Activated naive CD4-positive, alpha-beta T cell treated with anti-CD3 and anti-CD28 coated beads, Interleukin-2, amount 50 U/mL, for 16 hours (primary cell): ENCODE measurements at regions not wholly inside any gene's neighbourhood (a gene's known extent, or its start where the extent isn't known, plus 50 kb on each side); places are given as distances from the start of the nearest gene placed in this dataset.

Source experiments
- DNase-seq: peaks from one replicate; pipeline ENCODE4 v3.0.0-alpha.2; 2020

DNA sequence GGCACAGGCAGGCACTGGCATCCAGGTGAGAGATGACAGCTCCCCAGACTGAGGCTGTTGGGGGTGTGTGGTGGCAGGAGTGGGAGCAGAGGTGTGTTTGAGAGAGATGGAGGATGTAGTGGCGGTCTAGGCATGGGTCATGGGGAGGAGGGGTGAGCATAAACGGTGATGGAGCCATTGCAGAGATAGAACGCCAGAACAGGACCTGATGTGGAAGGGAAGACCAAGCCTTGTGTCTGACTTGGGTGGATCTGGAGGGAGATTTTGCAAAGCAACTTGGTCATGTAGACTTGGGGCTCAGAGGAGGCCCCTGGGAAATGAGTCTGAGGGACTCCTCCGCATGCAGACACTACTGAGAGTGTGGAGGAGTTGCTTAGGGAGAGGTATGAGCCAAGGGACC is 50.0 kb upstream of the CLDN5 start:
- no peak for DNase-seq

DNA sequence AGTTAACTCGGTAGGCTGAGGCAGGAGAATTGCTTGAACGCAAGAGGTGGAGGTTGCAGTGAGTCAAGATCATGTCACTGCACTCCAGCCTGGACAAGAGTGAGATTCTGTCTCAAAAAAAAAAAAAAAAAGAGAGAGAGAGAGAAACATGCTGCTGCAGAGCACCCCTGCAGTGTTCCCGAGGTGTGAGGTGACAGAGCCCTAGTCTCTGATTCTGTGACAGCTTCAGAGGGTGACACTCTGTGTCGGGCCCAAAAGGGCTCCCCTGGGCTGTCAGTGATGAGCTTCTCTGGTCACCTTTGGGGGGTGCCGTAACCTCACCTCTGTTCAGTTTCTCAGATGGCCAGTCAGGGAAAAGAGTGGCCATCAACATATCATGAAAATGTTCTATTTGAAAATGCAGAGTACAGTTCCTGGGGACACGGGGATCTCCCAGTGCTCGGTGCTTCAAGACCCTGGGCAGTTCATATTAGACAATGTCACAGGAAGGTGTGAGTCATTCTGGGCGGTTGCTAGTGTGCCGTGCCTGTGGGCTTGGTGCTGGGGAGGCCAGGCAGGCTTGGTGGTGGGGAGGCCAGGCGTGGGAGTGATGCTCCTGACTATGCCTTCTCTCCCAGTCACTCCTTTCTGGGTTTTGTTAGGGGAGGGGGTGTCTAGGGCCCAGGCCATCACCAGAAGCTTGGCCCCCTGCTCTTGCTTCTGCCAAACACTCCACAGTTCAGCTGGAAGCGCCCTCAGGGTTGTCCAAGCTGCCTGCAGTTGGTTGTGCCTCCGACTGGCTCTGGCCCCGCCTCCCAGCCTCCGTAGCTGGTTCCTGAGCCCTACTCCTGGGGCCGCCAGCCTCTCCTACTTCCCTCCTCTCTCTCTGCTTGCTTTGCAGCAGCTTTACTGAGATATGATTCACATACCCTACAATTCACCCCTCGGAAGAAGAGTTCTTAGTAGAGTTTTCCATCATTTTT is 52.5 kb upstream of the CLDN5 start:
- DNase-seq, result peak; percentile 41

DNA sequence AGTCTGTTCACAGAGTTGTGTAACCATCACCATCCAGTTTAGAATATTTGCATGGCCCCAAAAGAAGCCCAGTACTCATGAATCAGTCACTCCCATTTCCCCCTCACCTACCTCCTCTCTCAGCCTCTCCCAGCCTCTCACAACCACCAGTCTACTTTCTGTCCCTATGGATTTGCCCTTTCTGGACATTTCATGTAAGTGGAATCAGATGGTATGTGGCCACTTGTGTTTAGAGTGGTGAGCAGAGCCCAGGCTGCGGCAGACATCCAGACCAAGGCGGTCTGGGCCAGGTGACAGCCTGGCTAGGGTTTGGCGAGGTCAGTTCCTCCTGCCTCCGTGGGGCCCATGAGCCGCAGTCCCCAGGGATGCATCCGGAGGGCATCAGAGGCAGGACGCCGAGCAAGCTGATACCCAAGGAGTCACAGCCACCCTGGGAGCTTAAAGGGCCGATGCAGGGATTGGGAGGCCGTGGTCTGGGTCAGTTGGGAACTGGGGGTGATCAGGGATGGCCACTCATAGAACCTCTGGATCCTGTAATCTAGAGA is 53.3 kb upstream of the CLDN5 start:
- no peak for DNase-seq

DNA sequence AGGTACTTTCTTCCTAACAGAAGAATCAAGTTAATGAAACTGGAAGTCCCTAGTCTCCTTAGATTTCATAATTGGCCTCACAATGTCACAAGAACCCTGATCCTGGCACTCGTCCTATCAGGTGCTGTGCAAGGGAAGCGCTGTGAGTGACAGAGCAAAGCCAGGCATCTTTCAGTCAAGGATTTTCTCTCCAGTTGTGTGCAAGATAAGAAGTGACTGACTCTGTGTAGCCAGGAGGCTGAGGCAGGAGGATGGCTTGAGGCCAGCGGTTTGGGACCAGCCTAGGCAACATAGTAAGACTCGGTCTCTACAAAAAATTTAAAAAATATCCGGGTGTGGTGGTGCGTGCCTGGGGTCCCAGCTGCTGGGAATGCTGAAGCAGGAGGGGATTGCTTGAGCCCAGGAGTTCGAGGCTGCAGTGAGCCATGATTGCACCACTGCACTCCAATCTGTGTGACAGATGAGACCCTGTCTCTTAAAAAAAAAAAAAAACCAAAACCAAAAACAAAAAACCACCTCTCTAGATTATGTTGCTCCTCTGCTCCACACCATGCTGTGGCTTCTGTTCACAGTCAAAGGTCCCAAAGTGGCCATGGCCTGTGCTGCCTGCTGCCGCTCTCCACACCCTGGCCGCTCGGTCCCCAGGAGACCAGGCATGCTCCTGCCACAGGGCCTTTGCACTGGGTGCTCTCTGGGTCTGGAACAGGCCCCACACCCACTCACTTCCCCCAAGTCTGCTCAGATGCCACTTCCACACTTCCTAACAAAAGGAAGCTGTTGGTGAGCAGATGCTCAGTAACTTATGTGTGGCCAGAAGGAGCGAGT is 54.2 kb upstream of the CLDN5 start:
- no peak for DNase-seq

DNA sequence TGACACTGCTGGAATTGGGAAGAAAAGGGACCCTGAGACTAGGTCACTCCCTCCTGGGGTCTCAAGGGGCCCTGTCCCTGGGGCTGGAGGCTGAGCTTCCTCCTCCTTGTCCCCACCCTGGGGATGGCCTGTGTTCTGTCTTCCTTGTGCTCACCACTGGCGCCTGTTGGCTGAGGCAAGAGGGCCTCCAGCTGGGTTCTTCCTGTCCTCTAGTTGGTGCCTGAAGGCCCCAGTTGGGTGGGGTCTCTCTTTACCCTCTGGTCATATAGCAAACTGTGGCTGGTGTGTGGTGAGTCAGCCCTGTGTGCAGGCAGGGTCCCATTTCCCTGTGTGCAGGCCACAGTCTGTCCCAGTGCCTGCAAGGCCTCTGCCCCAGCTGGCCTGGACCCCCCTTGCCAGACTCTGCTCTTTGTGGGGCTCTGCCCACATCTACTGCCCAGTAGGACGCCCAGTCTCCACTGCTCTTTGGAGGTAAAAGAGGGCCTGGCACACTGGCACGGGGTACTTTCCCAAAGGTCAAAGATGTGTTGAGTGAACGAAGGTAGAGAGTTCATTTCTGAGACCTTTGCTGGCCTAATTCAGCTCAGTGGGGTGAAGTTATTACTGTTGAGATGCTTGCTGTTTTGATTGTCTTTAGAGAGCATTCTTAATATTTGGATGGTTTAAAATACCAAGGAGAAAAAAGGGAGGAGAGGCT is 55.1 kb upstream of the CLDN5 start:
- no peak for DNase-seq

DNA sequence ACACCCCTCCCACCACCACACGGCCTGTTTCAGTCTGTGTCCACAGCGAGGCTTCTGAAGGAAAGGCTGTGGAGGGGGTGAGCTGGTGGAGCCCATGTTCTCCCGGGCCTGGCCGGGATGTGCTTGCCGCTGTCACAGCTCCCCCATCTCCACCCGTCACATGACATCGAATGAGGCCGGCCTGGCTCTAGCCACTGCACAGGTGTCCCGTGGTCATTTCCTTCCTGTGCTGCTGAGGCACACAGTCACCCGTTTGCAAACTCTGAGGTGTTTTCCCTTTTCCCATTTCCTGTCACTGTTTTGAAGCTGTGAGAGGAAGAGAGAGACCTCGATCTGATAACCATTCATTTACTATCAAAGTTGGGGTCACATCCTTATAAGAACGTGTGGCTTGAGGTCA is 55.7 kb upstream of the CLDN5 start:
- no peak for DNase-seq

DNA sequence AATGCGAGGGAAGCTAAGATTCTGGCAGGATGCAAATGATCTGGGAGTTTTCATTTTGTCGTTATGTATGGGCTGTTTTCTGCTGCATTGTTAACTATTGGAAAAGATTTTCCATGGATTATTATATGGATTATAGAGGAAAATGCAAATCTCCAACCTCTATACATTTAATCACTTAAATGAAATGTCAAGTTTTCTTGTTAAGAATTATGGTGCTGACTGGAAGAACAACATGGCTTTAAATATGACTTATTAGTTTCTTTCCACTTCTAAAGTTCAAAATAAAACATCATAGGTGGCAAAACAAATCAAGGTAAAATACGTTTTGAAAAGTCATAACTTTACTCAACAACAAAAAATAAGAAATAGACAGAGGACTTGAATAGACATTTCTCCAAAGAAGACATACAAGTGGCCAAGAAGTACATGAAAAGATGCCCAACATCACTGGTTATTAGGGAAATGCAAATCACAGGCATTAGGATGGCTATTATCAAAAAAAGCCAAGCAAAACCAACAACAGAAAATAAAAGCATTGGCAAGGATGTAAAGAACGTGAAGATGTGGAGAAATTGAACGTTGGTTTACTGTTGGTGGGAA is 56.2 kb upstream of the CLDN5 start:
- no peak for DNase-seq

DNA sequence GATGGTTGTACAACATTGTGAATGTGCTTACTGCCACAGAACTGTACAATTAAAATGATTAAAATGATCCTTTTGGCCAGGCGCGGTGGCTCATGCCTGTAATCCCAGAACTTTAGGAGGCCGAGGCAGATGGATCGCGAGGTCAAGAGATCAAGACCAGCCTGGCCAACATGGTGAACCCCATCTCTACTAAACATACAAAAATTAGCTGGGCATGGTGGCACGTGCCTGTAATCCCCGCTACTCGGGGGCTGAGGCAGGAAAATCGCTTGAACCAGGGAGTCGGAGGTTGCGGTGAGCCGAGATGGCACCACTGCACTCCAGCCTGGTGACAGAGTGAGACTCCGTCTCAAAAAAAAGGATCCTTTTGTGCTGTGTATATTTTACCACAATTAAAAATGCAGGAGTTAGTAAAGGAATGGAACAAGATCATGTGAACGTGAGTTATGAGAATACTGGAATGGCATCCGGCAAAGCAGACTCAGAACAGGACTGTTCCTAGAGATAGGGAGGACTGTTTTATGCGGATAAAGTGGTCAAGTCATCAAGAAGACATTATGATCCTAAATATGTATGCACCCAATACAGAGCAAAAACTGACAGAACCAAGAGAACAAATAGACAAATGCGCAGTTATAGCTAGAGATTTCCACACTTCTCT is 58.0 kb upstream of the CLDN5 start:
- no peak for DNase-seq

DNA sequence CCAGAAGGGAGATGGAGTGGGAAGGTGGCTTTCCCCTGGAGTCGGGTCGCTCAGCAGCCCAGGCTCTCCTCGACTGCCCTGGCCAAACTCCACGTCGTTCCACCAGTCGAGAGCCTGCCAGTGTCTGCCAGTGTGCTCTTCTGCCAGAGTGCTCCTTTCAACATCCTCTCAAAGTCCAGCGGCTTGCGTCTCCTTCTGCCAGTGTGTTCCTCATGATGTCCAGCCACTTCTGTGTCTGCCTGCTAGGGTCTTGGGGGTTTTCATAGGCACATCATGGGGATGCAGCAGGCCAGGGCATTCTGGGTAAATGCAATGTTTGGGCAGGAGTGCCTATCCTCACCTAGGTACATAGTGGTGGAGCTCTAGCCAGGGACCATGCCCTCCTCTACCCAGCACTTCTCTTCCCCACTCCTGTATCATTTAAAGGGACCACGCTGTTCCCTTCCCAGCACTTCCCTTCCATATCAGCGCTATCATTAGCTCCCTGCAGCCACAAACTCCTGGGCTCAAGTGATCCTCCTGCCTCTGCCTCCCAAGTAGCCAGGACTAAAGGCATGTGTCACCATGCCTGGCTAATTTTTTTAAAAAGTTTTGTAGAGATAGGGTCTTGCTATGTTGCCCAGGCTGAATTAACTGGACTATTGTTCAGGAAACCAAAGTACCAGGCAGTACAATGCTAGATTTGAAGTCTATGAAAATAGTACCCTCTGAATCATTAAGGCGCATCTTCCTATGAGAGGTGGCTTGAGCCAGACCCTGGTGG is 62.9 kb upstream of the CLDN5 start:
- no peak for DNase-seq

DNA sequence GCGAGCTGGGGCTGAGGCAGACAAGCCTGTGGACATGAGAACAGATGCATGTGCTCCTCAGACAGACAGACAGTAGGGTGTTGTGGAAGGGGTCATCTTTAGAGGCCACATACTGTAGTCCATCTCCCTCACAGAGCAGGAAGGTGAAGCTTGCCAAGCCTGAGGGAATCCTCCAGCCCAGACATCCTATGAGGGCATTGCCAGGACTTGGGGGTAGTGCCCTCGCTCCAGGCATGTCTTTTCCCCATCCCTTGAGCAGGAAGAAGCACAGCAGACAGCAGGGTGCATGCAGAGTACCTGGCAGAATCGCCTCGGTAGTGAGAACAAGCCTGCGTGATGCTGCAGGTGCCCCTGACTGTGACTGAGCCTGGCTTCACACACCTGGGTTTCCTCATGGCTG is 66.5 kb upstream of the CLDN5 start:
- DNase-seq, result no peak

DNA sequence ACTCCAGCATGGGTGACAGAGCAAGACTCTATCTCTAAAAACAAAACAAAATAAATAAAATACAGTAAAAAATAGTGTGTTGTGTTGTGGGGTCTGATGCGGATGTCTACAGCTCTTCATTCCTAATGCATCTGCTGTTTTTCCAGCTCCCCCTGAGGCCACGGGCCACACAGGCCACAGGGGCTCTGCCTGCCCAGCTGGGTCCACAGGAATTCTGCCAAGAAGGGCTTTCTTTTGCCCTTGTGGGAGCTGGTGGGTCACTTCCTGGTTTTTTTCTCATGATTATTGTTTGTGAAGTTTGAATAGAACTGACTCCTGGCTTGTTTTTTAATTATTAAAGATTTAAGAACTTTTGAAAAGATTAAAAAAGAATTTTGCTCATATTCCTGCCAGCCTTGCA is 67.4 kb upstream of the CLDN5 start:
- DNase-seq, result no peak

DNA sequence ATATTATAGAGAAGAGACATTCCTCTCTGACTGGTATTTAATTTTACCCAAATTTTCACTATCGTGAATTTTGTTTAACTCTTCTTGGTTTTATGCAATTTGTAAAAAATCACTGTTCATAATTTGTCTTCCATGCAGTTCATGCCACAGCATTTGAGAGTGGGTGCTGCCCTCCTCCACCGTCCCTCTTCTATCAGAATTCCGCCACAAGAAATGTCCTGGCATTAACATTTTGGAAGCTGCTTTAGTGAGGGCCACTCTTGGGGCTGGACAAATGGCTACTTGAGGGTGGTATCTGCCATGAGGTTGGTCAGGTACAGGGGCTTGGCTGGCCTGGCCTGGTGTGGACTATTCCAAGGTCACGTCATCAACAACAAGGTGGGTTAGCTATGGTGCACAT is 68.3 kb upstream of the CLDN5 start:
- no peak for DNase-seq

DNA sequence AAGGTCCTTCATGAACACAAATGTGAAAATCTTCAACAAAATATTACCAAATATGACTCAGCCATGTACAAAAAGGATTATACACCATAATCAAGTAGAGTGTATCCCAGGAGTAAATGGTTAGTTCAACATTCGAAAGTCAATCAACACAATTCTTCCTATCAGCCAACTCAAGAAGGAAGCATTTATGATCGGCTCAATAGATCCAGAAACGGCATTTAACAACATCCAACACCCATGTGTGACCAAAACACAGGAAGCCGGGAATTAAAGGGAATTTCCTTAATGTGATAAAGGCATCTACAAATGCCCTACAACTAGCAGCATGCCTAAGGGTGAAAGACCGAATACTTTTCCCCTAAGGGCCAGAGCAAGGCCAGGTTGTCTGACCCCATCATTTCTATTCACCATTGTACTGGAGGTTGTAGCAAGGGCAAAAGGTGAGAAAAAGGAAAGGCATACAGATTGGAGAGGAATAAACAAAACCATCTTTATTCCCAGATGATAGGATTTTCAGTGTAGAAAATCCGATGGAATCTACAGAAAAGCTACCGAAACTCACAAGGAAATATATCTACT is 69.9 kb upstream of the CLDN5 start:
- no peak for DNase-seq

DNA sequence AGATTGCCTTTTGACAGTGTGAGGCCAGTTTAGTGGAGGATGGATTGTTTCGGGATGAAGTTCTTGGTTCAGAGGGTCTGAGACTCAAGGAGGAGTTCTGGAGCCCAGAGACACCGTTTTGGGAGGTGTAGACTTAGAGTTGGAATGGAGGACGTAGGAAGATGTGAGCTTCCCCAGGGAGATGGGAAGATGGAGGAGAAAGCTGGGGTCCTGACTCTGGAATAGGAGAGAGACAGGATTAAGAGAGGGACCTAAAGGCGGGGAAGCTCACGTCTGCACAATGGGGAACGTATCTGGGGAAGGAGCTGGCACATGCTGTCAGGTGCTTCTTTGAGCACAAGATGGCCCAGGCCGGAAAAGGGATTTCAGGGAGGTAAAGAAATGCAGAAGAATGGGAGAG is 71.3 kb upstream of the CLDN5 start:
- DNase-seq, result no peak

DNA sequence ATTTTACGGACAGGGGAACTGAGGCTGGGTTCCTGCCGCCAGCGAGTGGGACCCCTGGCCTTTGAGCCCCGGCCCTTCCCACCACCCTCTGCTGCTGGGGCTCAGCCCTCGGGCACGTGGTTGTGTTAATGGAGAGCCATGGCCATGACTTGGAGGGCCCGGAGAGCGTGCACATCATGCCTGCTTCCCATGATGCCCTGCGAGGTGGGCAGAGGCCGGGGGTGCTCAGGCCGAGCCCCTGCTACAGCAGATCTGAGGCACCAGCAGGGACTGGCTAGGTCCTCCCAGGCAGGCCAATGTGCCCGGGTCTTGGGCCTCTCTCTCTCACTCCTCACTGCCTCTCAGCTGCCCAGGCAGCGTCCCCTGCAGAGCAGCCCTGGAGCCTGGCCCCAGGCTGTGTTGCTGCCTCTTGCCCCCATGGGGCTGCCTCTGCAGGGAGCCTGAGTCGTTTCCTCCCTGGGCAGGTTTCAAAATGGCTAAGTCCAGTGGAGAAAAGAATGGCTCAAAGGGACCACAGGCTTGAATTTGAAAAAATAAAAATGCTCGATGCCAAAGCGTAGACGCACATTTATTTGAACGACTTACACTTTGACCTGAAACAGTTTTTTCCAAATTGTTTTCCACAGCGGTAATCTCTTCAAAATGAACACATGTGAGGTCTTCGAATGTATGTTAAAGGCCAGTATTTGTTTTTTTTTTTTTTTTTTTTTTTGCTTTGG is 72.6 kb upstream of the CLDN5 start:
- no peak for DNase-seq

DNA sequence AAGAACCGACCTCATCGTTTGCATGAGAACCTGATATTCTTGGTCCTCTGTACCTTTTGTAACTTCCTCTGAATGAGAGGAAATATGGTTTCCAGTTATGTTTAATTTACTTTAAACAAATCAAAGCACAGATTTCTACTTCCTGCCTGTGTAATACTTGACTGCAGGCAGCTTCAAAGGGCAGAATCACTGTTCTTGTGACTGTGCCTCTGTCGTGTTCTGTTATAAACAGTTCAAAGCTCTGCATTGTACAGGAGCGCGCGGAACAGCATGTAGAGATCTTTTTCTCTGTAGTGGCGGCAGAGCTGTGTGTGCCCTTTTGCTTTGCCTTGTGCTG is 73.2 kb upstream of the CLDN5 start:
- peak; percentile 30 for DNase-seq

DNA sequence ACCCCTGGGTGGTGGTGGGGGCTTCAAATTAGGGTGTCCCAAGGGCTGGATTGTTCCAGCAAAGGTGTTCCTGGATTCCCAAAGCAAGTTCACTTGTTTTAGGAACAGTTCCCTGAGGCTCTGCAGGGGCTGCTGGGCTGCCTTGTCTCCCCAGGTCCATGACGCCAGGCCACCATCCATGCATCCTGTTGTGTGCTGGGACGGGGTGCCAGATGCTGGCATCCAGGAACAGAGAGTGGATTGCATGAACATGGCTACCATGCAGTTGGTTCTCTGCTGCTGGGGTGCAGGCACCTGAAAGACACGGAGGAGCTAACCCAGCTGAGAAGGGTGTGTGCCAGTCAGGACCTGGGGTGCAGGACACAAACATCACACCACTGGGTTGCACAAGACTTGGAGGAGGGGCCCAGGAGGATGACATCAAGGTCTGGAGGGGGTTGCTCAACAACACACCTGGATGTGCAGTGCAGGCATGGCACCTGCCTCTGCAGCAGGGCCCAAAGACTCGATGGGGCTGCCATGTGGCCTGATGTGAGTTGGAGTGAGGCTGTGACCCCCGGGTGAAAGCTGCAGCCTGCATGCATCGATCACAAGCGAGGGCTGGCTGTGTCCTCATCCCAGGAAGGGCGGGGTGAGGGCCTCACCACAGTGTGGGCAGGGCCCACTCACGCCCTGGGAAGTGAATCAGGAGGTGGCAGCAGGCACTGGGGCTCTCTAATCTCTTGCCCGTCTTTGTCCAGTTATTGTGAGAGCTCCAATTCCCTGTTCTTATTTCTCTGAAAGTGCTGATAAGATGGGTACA is 74.0 kb upstream of the CLDN5 start:
- no peak for DNase-seq

DNA sequence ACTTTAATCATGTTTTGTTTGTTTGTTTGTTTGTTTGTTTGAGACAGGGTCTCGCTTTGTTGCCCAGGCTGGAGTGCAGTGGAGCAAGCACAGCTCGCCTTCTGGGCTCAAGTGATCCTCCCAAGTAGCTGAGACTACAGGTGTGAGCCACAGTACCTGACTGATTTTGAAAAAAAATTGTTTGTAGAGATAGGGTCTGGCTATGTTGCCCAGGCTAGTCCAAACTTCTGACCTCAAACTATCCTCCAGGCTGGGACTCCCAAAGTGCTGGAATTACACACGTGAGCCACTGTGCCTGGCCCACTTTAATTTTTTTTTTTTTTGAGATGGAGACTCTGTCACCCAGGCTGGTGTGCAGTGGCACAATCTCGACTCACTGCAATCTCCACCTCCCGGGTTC is 74.8 kb upstream of the CLDN5 start:
- no peak for DNase-seq

DNA sequence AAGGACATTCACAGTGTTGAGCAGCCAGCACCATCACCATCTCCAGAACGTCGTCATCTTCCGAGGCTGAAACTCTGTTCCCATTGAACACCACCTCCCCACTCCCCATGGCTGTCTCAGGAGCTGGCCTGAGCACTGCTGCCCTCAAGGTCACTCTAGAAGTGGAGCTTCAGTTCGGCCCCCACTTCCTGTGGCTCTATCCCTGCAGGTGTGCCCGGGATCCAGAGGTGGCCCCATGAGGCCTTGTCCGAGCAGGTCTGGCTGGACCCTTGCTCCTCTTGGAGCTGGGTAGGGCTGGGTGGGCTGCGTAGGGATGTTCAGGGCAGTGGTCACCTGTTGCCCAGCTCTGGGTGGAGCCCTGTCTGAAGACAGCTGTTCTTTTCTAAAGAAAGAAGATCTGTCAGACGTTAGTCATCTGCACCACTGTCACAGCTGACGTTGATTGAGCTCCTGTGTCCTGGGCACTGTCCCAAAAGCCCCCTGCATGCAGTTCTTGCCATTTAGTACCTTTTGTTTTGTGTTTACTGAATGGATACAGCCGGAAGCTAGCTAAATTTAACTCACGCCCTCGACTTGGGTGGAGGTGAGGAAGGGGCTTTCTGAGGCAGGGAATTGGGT is 75.5 kb upstream of the CLDN5 start:
- no peak for DNase-seq
